ENCODE measurements at regions not wholly inside any gene's neighbourhood (a gene's known extent, or its start where the extent isn't known, plus 50 kb on each side); places are given as distances from the start of the nearest gene placed in this dataset.

DNA sequence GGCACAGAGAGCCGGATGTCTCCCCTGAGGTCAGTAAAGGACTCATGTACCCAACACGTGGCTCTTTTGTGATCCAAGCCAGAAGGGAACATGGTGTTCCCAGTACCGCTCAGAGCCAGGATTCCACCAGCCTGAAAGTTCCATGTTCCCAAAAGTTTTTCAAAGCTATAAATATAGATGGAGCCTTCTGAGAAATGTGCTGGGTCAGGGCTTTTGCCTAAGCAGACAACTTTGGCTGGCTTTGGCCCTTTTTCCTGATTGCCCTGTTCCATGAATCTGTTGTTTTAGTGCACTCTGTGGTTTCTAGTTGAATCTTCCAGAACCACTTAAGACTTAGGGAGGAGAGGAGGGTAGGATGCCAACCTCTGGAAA, 128.5 kb upstream of the HS3ST2 start:
- TF ChIP-seq CTCF (IDR thresholded peaks at IDR 0.05), result no peak
- TF ChIP-seq POLR2A (IDR thresholded peaks at IDR 0.05), result no peak
